Activated CD4-positive, alpha-beta T cell treated with anti-CD3 and anti-CD28 coated beads, Interleukin-2, amount 10 ng/mL, durations not matched to agents 7 days and 5 days (primary cell): ENCODE measurements at regions not wholly inside any gene's neighbourhood (a gene's known extent, or its start where the extent isn't known, plus 50 kb on each side); places are given as distances from the start of the nearest gene placed in this dataset.
"Not testable (repeated sequence)": the region's sequence is repeated elsewhere in the genome, so short reads cannot be mapped to it uniquely, and the experiment has no call there.

Experiments used
- CTCF ChIA-PET: fragments of 350-600 bp; sonication (Branson Sonifier 250); formaldehyde crosslinking; loops from one replicate; lab custom pipeline; 2021; ENCODE audit warnings: antibody characterized with exemption; lab: Charles Lee
- POLR2A ChIA-PET: fragments of 350-600 bp; sonication (Branson Sonifier 250); formaldehyde crosslinking; loops from one replicate; lab custom pipeline; 2021; ENCODE audit warnings: antibody characterized with exemption; lab: Charles Lee
- DNase-seq: peaks from one replicate; pipeline ENCODE4 v3.0.0-alpha.2; 2020
- H3K27ac Mint-ChIP-seq: one replicate; pipeline ENCODE4 v1.8.0; 2021; ENCODE audit warnings: mild to moderate bottlenecking, moderate library complexity, mixed read lengths
- H3K27me3 Mint-ChIP-seq: one replicate; pipeline ENCODE4 v1.8.0; 2021; ENCODE audit warnings: mixed read lengths
- H3K36me3 Mint-ChIP-seq: one replicate; pipeline ENCODE4 v1.8.0; 2021; ENCODE audit warnings: low read depth, mixed read lengths
- H3K4me1 Mint-ChIP-seq: one replicate; pipeline ENCODE4 v1.8.0; 2021; ENCODE audit warnings: mixed read lengths
- H3K4me3 Mint-ChIP-seq: one replicate; pipeline ENCODE4 v1.8.0; 2021; ENCODE audit warnings: mild to moderate bottlenecking, moderate library complexity, mixed read lengths
- H3K9me3 Mint-ChIP-seq: one replicate; pipeline ENCODE4 v1.8.0; 2021; ENCODE audit warnings: mixed read lengths

DNA sequence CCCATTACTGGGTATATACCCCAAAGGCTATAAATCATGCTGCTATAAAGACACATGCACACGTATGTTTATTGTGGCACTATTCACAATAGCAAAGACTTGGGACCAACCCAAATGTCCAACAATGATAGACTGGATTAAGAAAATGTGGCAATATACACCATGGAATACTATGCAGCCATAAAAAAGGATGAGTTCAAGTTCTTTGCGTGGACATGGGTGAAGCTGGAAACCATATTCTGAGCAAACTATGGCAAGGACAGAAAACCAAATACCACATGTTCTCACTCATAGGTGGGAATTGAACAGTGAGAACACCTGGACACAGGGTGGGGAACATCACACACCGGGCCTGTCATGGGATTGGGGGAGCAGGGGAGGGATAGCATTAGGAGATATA, 54.4 kb upstream of the MUCL1 start:
- CTCF ChIA-PET, H3K27ac Mint-ChIP-seq, H3K4me1 Mint-ChIP-seq, DNase-seq, H3K9me3 Mint-ChIP-seq, POLR2A ChIA-PET, H3K36me3 Mint-ChIP-seq, H3K4me3 Mint-ChIP-seq: not testable (repeated sequence)
- peaks cover 11% of the 10 kb centered on the region for H3K27me3 Mint-ChIP-seq

DNA sequence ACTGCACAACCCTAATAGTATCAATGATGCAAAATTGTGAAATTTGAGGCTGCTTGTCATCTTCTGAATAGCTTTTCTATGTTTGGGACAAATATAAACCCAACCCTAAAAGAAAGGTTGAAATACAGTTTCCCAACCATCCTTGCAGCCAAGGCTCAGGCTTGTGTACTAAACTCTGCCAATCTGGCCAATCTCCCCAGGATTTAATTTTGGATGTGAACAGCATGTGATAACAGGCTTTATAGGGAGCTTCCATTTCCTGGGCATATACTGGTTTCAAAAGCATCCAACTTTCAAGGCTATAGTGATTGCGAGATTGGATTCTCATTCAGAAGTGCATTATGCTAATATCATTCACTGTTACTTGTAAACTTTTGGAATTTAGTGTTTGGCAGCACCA, 55.7 kb upstream of the MUCL1 start:
- DNase-seq, result no peak
- Mint-ChIP-seq H3K9me3 (no peaks in the 10 kb centered on the region), H3K27me3 (peaks cover 11% of the 10 kb centered on the region), H3K27ac (no peak overlapping the region), H3K4me3 (no peak overlapping the region), H3K36me3 (no peaks in the 10 kb centered on the region), H3K4me1 (no peaks in the 10 kb centered on the region)
- ChIA-PET CTCF (no interaction called here), POLR2A (no interaction called here)

DNA sequence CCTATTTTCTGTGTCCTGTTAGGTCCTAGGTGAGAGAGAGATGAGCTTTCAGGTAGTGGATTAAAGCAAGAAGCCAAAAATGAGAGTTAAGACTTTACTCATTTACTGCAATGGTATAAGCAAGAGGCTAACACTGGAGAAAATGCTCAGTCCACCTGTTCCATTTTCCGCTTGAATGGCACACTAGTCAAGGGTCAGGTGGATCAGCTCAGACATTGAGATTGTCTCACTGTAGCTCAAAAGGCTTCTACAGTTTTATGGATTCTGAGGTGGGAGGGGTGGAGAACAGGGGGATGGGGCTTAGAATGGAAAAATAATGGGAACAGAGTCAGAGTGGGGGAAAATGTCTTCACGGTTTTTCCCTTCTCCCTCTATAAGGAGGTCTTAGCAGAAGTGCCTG, 57.3 kb upstream of the MUCL1 start:
- Mint-ChIP-seq H3K4me3 (no peak overlapping the region), H3K9me3 (no peaks in the 10 kb centered on the region)

DNA sequence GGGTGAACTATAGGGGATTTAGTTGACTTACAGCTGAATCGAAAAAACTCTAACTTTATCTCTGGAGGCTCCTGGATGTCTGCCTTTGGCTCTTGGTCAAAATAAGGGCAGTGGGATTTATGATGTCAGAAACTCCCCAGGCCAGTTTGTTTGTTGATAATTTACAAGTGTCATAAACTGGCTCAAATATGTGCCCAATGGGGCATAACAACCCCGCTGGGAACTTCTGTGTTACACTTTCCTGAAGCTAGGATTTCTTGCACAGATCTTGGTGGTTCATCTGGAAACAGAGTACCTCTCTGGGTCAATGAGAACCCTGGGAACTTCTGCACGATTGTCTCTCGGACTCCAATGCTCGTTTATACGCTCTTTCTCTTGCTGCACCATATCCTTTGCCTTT, 58.7 kb upstream of the MUCL1 start:
- no peaks in the 10 kb centered on the region for H3K9me3 Mint-ChIP-seq
- CTCF ChIA-PET, result no interaction called here
- no peaks in the 10 kb centered on the region for H3K4me1 Mint-ChIP-seq
- no peak for DNase-seq
- H3K36me3 Mint-ChIP-seq, result no peaks in the 10 kb centered on the region
- POLR2A ChIA-PET, result no interaction called here
- no peak overlapping the region for H3K4me3 Mint-ChIP-seq
- H3K27me3 Mint-ChIP-seq, result peaks cover 11% of the 10 kb centered on the region
- no peak overlapping the region for H3K27ac Mint-ChIP-seq

More for the DNA sequence above, 57.3 kb upstream of the MUCL1 start:
- Mint-ChIP-seq H3K36me3 (no peaks in the 10 kb centered on the region), H3K27ac (no peak overlapping the region), H3K4me1 (no peaks in the 10 kb centered on the region), H3K27me3 (peaks cover 11% of the 10 kb centered on the region)
- ChIA-PET CTCF (no interaction called here), POLR2A (no interaction called here)
- DNase-seq, result no peak

DNA sequence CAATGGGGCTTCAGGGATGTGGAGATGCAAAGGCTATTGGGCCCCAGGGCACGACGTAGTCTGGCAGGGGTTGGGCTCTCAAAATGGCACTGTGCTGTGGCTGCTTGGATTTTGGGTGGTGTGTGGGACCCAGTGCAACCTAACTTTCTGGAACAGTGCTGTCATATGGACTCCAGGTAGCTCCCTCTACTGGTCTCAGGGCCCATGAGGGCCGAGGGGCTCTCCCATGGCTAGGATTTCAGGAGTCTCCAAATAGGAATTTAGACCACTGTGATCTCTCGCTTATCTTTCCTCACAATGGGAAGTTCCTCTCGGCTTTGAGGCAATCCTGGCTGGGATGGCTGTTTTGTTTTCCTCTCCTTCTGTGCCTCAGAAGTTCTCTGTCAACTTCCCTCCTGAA, 68.2 kb upstream of the MUCL1 start:
- DNase-seq, result no peak
- Mint-ChIP-seq H3K4me3 (no peak overlapping the region), H3K4me1 (no peaks in the 10 kb centered on the region), H3K36me3 (peaks cover 2% of the 10 kb centered on the region), H3K9me3 (peaks cover 26% of the 10 kb centered on the region), H3K27me3 (peaks cover 15% of the 10 kb centered on the region), H3K27ac (no peak overlapping the region)
- POLR2A ChIA-PET, result no interaction called here
- CTCF ChIA-PET, result no interaction called here

DNA sequence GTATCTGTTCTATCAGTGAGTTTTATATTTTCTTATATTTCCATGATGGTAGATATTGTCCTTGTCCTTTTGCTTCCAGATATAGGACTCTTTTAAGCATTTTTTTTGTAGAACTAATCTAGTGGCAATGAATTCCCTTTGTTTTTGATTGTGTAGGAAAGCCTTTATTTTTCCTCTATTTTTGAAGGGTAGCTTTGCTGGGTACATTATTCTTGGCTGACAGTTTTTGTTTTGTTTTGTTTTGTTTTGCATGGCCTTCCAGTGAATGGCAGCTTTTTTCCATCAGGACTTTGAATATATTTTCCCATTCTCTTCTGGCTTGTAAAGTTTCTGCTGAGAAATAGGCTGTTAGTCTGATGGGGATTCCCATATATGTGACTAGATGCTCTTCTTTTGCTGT, 70.2 kb upstream of the MUCL1 start:
- H3K9me3 Mint-ChIP-seq, result peaks cover 29% of the 10 kb centered on the region
- POLR2A ChIA-PET, result no interaction called here
- CTCF ChIA-PET, result no interaction called here
- H3K27ac Mint-ChIP-seq, result no peak overlapping the region
- H3K4me3 Mint-ChIP-seq, result no peak overlapping the region
- DNase-seq, result no peak
- no peaks in the 10 kb centered on the region for H3K4me1 Mint-ChIP-seq
- peaks cover 2% of the 10 kb centered on the region for H3K36me3 Mint-ChIP-seq
- H3K27me3 Mint-ChIP-seq, result peaks cover 23% of the 10 kb centered on the region

DNA sequence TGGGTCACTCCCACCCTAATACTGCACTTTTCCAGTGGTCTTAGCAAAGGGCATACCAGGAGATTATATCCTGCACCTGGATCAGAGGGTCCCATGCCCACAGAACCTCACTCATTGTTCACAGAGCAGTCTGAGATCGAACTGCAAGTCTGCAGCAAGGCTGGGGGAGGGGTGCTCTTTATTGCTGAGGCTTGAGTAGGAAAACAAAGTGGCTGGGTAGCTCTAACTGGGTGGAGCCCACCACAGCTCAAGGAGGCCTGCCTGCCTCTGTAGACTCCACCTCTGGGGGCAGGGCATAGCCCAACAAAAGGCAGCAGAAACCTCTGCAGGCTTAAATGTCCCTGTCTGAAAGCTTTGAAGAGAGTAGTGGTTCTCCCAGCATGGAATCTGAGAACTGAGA, 77.3 kb upstream of the MUCL1 start:
- H3K4me3 Mint-ChIP-seq, POLR2A ChIA-PET, CTCF ChIA-PET, H3K36me3 Mint-ChIP-seq: not testable (repeated sequence)
- H3K9me3 Mint-ChIP-seq, result peaks cover 12% of the 10 kb centered on the region
- peak overlapping the region; percentile 26 for H3K27ac Mint-ChIP-seq
- H3K27me3 Mint-ChIP-seq, result peaks cover 15% of the 10 kb centered on the region
- H3K4me1 Mint-ChIP-seq, result peaks cover 18% of the 10 kb centered on the region
- DNase-seq, result peak; percentile 11

DNA sequence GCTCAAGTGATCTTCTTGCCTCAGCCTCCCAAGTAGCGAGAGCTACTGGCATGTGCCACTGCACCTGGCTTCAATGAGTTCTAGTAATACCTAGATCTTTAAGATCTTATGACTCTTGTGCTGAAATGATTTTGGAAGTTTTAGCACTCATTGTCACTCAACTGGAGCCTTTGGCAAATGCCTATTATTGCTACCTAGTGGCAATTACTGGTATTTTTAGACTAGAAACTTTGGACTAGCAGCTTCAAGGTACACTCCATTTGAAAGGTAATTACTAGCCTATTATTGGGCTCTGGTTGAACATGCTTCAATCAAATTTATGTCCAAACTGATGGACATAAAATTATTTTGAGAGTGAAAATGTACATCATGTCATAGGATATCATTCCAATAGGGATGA, 80.7 kb upstream of the MUCL1 start:
- ChIA-PET POLR2A (no interaction called here), CTCF (no interaction called here)
- H3K4me3 Mint-ChIP-seq, result no peak overlapping the region
- no peak overlapping the region for H3K27ac Mint-ChIP-seq
- H3K4me1 Mint-ChIP-seq, result peaks cover 18% of the 10 kb centered on the region
- H3K36me3 Mint-ChIP-seq, result peaks cover 5% of the 10 kb centered on the region
- H3K27me3 Mint-ChIP-seq, result peaks cover 11% of the 10 kb centered on the region
- H3K9me3 Mint-ChIP-seq, result peaks cover 7% of the 10 kb centered on the region
- DNase-seq, result no peak

DNA sequence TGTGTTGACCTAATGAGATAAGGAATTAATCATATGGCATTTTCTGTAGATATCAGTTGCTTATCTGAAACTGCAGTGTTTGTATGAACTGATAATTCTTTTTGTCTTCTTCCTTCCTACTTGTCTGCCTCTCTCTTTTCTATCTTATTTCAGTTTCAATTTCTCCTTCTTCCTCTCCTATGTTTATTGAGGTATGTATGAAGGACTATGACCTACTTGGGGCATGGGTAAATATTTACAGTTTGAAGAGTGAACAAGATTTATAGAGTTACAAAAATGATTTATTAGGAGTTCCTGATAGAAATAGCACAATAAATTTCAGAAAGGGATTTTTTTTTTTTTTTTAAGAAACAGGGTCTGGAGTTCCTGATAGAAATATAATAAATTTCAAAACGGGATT, 88.7 kb upstream of the MUCL1 start:
- peak overlapping the region; percentile 66 for H3K27ac Mint-ChIP-seq
- CTCF ChIA-PET, result interaction anchor here (0.6 kb wide), 1 partner anchor 58 kb away, joined by 5 read pairs; no protein-coding TSS in a partner anchor

DNA sequence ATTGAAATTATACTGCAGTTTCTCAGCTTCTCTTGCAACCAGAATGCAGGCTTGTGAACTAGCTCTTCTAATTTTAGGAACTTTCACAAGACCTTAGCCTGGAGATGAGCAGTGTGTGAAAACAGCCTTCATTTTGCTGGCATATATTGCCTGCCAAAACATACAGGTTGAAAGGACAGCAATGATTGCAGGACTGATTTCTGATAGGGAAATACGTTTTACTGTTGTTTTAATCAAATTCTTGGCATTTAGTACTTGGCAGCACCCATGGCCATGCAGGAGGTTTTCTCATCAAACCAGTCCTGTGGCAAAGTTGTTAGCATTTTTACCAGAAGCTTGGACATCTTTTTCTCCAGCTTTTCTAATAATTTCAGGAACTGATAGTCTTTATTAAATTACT, 91.9 kb upstream of the MUCL1 start:
- Mint-ChIP-seq H3K36me3 (peaks cover 14% of the 10 kb centered on the region), H3K9me3 (peaks cover 16% of the 10 kb centered on the region), H3K4me1 (peaks cover 15% of the 10 kb centered on the region), H3K4me3 (no peak overlapping the region), H3K27ac (no peak overlapping the region), H3K27me3 (peaks cover 4% of the 10 kb centered on the region)
- DNase-seq, result no peak
- CTCF ChIA-PET, result interaction anchor here (0.7 kb wide), 1 partner anchor 13 kb away, joined by 4 read pairs; no protein-coding TSS in a partner anchor
- POLR2A ChIA-PET, result no interaction called here

More for the DNA sequence above, 88.7 kb upstream of the MUCL1 start:
- no peak for DNase-seq
- peaks cover 5% of the 10 kb centered on the region for H3K27me3 Mint-ChIP-seq
- H3K4me1 Mint-ChIP-seq, result peaks cover 8% of the 10 kb centered on the region
- peaks cover 4% of the 10 kb centered on the region for H3K9me3 Mint-ChIP-seq
- H3K36me3 Mint-ChIP-seq, result peaks cover 3% of the 10 kb centered on the region
- POLR2A ChIA-PET, result no interaction called here
- H3K4me3 Mint-ChIP-seq, result peak overlapping the region; percentile 4

DNA sequence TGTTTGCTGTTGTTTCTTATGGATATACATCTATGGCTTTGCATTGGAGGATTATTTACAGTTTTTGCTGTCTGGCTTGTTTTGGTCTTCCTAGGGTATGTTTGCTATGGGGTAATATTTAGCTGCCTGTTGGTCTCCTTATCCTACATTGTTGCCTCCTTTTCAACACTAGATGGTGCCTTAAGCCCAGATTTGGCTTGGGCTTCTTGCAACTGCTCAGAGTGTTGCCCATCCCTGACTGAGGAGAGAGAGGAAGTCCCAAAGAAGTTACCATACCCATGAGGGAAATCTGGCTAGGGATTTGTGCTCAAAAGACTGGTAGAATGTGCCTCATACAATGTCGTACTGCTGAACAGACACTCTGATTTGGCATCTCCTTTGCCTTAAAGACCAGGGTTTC, 94.6 kb upstream of the MUCL1 start:
- Mint-ChIP-seq H3K4me3 (no peak overlapping the region), H3K4me1 (peaks cover 7% of the 10 kb centered on the region), H3K9me3 (peaks cover 16% of the 10 kb centered on the region), H3K27ac (no peak overlapping the region), H3K27me3 (peaks cover 18% of the 10 kb centered on the region), H3K36me3 (peaks cover 11% of the 10 kb centered on the region)
- POLR2A ChIA-PET, result no interaction called here
- DNase-seq, result peak; percentile 29
- CTCF ChIA-PET, result interaction anchor here (0.6 to 3.3 kb wide), 5 partner anchors 10 to 312 kb away, joined by 3 to 11 read pairs (median 10); no protein-coding TSS in a partner anchor

DNA sequence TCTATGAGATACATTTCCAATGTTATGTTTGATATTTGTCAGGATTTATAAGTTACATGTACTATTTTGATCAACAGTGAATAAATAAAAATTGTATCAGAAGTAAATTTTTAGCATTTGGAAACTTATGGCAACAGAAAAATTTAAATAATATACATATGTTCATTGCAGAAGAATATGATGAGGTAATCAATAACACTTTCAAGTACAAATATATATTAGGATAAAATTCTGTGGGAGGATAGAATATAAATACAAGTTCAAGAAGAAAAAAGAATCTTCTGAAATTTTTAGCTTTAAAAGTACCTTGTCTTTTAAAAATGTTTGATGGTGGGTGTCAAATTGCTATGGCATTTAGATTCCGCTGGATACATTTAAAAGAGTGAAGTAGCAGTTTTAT, 102.8 kb upstream of the MUCL1 start:
- Mint-ChIP-seq H3K4me3 (no peak overlapping the region), H3K36me3 (no peaks in the 10 kb centered on the region), H3K27ac (no peak overlapping the region), H3K4me1 (peaks cover 23% of the 10 kb centered on the region), H3K9me3 (no peaks in the 10 kb centered on the region), H3K27me3 (peaks cover 30% of the 10 kb centered on the region)
- DNase-seq, result no peak
- CTCF ChIA-PET, result interaction anchor here (3.5 kb wide), 1 partner anchor 320 kb away, joined by 23 read pairs; no protein-coding TSS in a partner anchor
- POLR2A ChIA-PET, result no interaction called here

DNA sequence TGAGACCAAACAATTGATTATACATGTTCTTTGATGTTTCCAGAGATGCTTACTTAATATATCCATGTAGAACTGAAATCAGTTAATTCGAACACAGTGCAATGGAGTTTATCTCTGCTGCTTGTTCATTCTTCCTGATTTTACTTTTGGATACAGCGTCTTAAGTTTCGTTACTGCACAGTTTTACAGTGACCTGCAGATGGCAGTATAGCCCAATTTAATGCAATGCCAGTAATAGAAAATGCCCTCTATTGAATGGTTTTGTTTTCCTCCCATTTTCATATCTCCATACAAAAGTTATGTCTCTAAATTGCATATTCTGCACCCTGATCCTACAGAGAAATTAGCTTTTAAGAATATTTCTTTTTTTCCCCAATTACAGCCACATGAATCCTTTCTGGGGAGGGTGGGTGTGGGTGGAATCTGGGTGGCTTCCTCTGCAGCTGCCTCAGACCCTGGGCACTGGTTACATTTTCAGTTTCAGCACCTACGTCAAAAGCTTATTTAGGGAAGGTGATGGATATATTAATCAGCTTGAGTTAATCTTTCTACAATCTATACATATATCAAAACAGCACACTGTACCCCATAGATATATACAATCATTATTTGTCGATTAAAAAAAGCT, 101.1 kb upstream of the DCD start:
- DNase-seq, result peak; percentile 75
- H3K27me3 Mint-ChIP-seq, result peaks cover 19% of the 10 kb centered on the region
- peak overlapping the region; percentile 44 for H3K4me3 Mint-ChIP-seq
- H3K27ac Mint-ChIP-seq, result no peak overlapping the region
- H3K36me3 Mint-ChIP-seq, result peaks cover 4% of the 10 kb centered on the region
- peaks cover 22% of the 10 kb centered on the region for H3K4me1 Mint-ChIP-seq
- POLR2A ChIA-PET, result interaction anchor here (1.5 kb wide), 1 partner anchor 186 kb away, joined by 3 read pairs; no protein-coding TSS in a partner anchor
- CTCF ChIA-PET, result interaction anchor here (0.7 to 3.5 kb wide), 12 partner anchors 10 to 323 kb away, joined by 3 to 23 read pairs (median 5); no protein-coding TSS in a partner anchor
- H3K9me3 Mint-ChIP-seq, result peaks cover 4% of the 10 kb centered on the region
